ENCODE measurements at regions not wholly inside any gene's neighbourhood (a gene's known extent, or its start where the extent isn't known, plus 50 kb on each side); places are given as distances from the start of the nearest gene placed in this dataset.
"Not testable (repeated sequence)": the region's sequence is repeated elsewhere in the genome, so short reads cannot be mapped to it uniquely, and the experiment has no call there.

DNA sequence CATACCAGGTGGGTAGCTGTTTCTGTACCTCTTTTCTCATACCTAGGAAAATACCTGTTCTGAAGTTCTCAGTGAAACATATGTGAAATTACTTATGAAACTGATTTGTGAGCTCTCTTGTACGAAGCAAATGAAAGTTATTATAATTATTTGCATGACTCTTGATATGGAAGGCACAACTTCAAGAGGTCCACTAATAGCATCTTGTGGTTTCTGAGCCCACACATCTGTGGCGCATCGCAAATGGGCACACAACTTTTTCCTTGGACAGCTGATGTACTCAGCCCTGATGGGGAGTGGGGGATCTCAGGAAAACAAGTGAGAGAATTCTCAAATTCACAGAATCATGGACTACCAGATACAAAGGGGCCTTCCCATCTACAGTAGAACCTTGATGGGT is 432.3 kb downstream of the CD83 start:
- in situ Hi-C loops (cut with MboI; ENCODE audit: low pct_ligation_motif_present in 1 of 4, low pct_unique_long_range_greater_than_20kb in 1 of 4, low sequenced_read_pairs in 3 of 4) (no loop called here), intact Hi-C loops (cut with DNase I; ENCODE audit: low total_unique reads) (no loop called here)
- no peaks in the 10 kb centered on the region for H3K27me3 ChIP-seq
- no peak for DNase-seq
- peak overlapping the region in 1 of 4 donors; percentile 1 for H3K4me3 ChIP-seq
- H3K27ac ChIP-seq, result peak overlapping the region; percentile 76 to 84 (median 78)
- no peak for TF ChIP-seq EP300 (IDR thresholded peaks at IDR 0.05; ENCODE audit: low read depth)
- TF ChIP-seq POLR2AphosphoS5 (IDR thresholded peaks at IDR 0.05), result no peak
- TF ChIP-seq POLR2A (IDR thresholded peaks at IDR 0.05), result no peak
- TF ChIP-seq, protein P1, sequence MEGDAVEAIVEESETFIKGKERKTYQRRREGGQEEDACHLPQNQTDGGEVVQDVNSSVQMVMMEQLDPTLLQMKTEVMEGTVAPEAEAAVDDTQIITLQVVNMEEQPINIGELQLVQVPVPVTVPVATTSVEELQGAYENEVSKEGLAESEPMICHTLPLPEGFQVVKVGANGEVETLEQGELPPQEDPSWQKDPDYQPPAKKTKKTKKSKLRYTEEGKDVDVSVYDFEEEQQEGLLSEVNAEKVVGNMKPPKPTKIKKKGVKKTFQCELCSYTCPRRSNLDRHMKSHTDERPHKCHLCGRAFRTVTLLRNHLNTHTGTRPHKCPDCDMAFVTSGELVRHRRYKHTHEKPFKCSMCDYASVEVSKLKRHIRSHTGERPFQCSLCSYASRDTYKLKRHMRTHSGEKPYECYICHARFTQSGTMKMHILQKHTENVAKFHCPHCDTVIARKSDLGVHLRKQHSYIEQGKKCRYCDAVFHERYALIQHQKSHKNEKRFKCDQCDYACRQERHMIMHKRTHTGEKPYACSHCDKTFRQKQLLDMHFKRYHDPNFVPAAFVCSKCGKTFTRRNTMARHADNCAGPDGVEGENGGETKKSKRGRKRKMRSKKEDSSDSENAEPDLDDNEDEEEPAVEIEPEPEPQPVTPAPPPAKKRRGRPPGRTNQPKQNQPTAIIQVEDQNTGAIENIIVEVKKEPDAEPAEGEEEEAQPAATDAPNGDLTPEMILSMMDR (IDR thresholded peaks at IDR 0.05), result no peak
- WGBS, 2 donors (ENCODE audit: low coverage in 1 of 2), result 80 to 100% methylated on average over 1 to 3 of the region's 3 CpGs
- no peaks in the 10 kb centered on the region for H3K9me3 ChIP-seq
- no peaks in the 10 kb centered on the region for H3K36me3 ChIP-seq
- peaks cover 5 to 33% (median 26%) of the 10 kb centered on the region in 4 donors for H3K4me1 ChIP-seq

GRCh38 chr6:14550410-14550809 is 432.8 kb downstream of the CD83 start:
- peaks cover 5 to 33% (median 26%) of the 10 kb centered on the region in 4 donors for H3K4me1 ChIP-seq
- H3K27ac ChIP-seq, result peak overlapping the region; percentile 76 to 84 (median 78)
- TF ChIP-seq POLR2AphosphoS5 (IDR thresholded peaks at IDR 0.05), result peak in 1 of 3 donors; percentile 30
- TF ChIP-seq, protein P1 (IDR thresholded peaks at IDR 0.05), result no peak
- TF ChIP-seq EP300 (IDR thresholded peaks at IDR 0.05; ENCODE audit: low read depth), result no peak
- peak; percentile 23 for TF ChIP-seq POLR2A (IDR thresholded peaks at IDR 0.05)
- in situ Hi-C loops (cut with MboI; ENCODE audit: low pct_ligation_motif_present in 1 of 4, low pct_unique_long_range_greater_than_20kb in 1 of 4, low sequenced_read_pairs in 3 of 4) (no loop called here), intact Hi-C loops (cut with DNase I; ENCODE audit: low total_unique reads) (no loop called here)
- no peak overlapping the region for H3K4me3 ChIP-seq
- DNase-seq, result peak; percentile 27
- WGBS, 2 donors (ENCODE audit: low coverage in 1 of 2), result 52 to 88% methylated on average over 3 of the region's 3 CpGs
- H3K27me3 ChIP-seq, result no peaks in the 10 kb centered on the region
- H3K36me3 ChIP-seq, result no peaks in the 10 kb centered on the region
- no peaks in the 10 kb centered on the region for H3K9me3 ChIP-seq

- peaks cover 5 to 37% (median 26%) of the 10 kb centered on the region in 4 donors for H3K4me1 ChIP-seq
- intact Hi-C loops (cut with DNase I; ENCODE audit: low total_unique reads) (no loop called here), in situ Hi-C loops (cut with MboI; ENCODE audit: low pct_ligation_motif_present in 1 of 4, low pct_unique_long_range_greater_than_20kb in 1 of 4, low sequenced_read_pairs in 3 of 4) (no loop called here)
- peak overlapping the region; percentile 76 to 84 (median 78) for H3K27ac ChIP-seq
- TF ChIP-seq, protein P1 (IDR thresholded peaks at IDR 0.05), result no peak
- TF ChIP-seq POLR2AphosphoS5 (IDR thresholded peaks at IDR 0.05), result peak in 1 of 3 donors; percentile 65
- peak; percentile 38 for TF ChIP-seq EP300 (IDR thresholded peaks at IDR 0.05; ENCODE audit: low read depth)
- H3K36me3 ChIP-seq, result no peaks in the 10 kb centered on the region
- WGBS, 2 donors (ENCODE audit: low coverage in 1 of 2), result 47% methylated on average over 3 of the region's 3 CpGs; no CpG with 5 or more reads in 1 of the 2 donors
- no peak overlapping the region for H3K4me3 ChIP-seq
- no peaks in the 10 kb centered on the region for H3K9me3 ChIP-seq
- H3K27me3 ChIP-seq, result no peaks in the 10 kb centered on the region
- DNase-seq, result peak; percentile 37
These were observed 433.2 kb downstream of the CD83 start for GRCh38 chr6:14550822-14551221.

- Histone ChIP-seq H3K27ac (peak overlapping the region; percentile 76 to 84 (median 78)), H3K4me1 (peaks cover 5 to 43% (median 27%) of the 10 kb centered on the region in 4 donors)
- in situ Hi-C loops (cut with MboI; ENCODE audit: low pct_ligation_motif_present in 1 of 4, low pct_unique_long_range_greater_than_20kb in 1 of 4, low sequenced_read_pairs in 3 of 4); H3K4me3 ChIP-seq; H3K9me3 ChIP-seq; H3K36me3 ChIP-seq; H3K27me3 ChIP-seq; DNase-seq; intact Hi-C loops (cut with DNase I; ENCODE audit: low total_unique reads): not testable (repeated sequence)
- 94 to 100% methylated on average over 1 to 8 of the region's 8 CpGs for WGBS, 2 donors (ENCODE audit: low coverage in 1 of 2)
These were observed 434.0 kb downstream of the CD83 start for GRCh38 chr6:14551601-14552000.

DNA sequence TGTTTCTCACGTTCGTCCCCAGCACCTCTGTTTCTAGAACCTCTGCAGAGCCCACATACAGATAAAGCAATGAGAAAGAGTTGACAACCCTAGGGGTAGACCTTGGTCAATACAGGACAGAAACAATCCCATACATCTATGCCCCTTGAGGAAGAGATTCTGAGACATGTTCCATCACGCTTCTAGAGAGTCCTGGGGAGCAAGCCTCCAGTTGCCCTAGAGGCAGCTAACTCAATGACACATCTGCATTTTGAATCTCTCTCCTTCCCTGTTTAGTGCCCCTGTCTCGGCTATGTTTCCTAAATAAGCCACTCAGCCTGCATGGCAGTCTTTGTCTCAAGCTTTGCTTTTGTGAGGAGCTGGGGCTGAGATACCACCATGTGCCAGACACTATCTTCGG is 435.3 kb downstream of the CD83 start:
- DNase-seq, result no peak
- Histone ChIP-seq H3K4me3 (no peak overlapping the region), H3K27me3 (no peaks in the 10 kb centered on the region), H3K4me1 (peaks cover 5 to 43% (median 27%) of the 10 kb centered on the region in 4 donors), H3K9me3 (no peaks in the 10 kb centered on the region), H3K27ac (no peak overlapping the region), H3K36me3 (no peaks in the 10 kb centered on the region)
- intact Hi-C loops (cut with DNase I; ENCODE audit: low total_unique reads), result no loop called here
- in situ Hi-C loops (cut with MboI; ENCODE audit: low pct_ligation_motif_present in 1 of 4, low pct_unique_long_range_greater_than_20kb in 1 of 4, low sequenced_read_pairs in 3 of 4), result no loop called here
- no peak for TF ChIP-seq POLR2A (IDR thresholded peaks at IDR 0.05)
- no peak for TF ChIP-seq POLR2AphosphoS5 (IDR thresholded peaks at IDR 0.05)
- no peak for TF ChIP-seq EP300 (IDR thresholded peaks at IDR 0.05; ENCODE audit: low read depth)
- TF ChIP-seq, protein P1 (IDR thresholded peaks at IDR 0.05), result no peak
- 92 to 96% methylated on average over 5 of the region's 5 CpGs for WGBS, 2 donors (ENCODE audit: low coverage in 1 of 2)
